ENCODE measurements at regions not wholly inside any gene's neighbourhood (a gene's known extent, or its start where the extent isn't known, plus 50 kb on each side); places are given as distances from the start of the nearest gene placed in this dataset.
"Not testable (repeated sequence)": the region's sequence is repeated elsewhere in the genome, so short reads cannot be mapped to it uniquely, and the experiment has no call there.

DNA sequence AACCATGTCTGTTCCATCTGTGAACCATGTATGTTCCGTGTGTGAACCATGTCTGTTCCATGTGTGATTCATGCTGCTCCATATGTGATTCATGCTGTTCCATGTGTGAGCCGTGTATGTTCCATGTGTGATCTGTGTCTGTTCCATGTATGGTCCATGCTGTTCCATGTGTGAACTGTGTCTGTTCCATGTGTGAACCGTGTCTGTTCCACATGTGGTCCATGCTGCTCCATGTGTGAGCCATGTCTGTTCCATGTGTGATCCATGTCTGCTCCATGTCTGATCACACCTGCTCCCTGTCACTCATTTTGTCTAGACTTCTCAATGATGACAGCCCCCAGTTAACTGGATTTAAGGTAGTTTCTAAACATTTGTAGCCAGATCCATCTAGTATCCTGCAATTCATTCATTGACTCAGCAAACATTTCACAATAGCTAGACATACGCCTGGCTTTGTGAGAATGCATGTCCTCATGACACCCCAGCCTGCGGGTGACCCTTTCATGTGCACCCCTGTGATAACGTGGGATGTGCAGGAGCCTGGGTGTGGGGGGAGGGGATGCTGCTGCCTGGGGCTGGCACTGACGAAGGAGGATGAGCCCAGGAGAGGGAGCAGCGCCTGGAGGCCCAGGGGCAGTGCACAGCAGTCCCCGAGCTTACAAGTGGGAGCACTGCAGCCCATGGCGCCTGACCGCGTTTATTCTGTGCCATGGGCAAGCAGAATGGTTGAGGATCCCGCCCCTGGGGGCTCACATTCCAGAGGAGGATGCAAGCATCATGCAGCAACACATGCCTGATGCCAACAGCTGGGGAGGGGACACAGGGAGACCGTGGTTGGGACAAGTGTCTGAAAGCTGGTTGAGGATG is 74.1 kb upstream of the METTL9 start:
- not testable (repeated sequence) for H3K4me3 ChIP-seq (ENCODE audit: low read length in 2 of 2); H3K9me3 ChIP-seq (ENCODE audit: control insufficient read depth in 2 of 2, low read length in 2 of 2); H3K9ac ChIP-seq (ENCODE audit: low read depth in 1 of 2, low read length in 2 of 2); H3K4me1 ChIP-seq (ENCODE audit: control insufficient read depth in 2 of 2, insufficient read depth in 2 of 2, low read length in 2 of 2); H3K27me3 ChIP-seq (ENCODE audit: control insufficient read depth in 2 of 2, insufficient read depth in 2 of 2, low read length in 2 of 2); H3K36me3 ChIP-seq (ENCODE audit: control insufficient read depth in 2 of 2, insufficient read depth in 2 of 2, low read length in 2 of 2); H3K27ac ChIP-seq (ENCODE audit: low read depth in 2 of 2, low read length in 2 of 2)

DNA sequence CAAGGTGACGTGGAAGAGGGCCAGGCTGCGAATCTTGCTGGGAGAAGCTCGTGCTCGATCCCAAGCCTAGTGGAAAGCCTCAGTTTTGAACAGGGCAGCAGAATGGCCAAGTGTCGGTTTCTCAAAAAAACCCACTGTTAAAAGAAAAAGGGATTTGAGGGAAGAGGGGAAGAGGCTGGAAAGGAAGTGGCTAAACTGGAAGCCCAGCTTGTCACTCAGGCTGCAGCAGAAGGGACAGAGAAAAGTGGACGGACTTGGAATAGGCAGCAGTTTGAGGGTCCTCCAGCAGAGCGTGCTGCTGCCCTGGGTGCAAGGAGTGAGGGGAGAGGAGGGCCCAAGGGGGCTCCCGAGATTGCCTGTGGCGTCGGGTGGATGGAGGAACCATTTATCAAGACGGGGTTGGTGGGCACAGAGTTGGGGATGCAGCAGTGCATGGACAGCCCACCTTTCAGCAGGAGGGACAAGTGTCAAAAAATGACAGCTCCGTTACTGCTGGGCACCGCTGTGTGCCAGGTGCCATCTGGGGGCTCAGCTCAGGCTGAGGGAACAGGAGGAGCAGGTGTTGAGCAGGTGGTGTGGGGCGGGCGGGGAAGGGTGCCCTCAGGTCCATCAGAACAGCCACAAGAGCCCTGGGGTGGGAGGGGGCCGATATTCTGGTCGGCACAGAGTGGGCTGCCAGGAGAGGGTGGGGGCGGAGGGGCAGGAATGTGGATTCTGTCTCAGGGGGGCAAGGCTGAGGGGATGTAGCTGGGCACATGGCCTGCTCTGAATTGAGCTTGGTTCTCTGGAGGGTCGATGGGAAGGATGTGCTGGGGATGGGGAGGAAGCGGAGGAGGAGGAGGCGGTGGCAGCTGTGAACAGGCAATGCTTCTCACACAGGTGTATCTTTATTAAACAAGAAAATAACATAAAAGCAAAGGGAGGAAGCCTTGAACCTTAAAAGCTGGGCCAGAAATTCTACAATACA is 73.1 kb upstream of the METTL9 start:
- H3K4me1 ChIP-seq (ENCODE audit: control insufficient read depth in 2 of 2, insufficient read depth in 2 of 2, low read length in 2 of 2); H3K4me3 ChIP-seq (ENCODE audit: low read length in 2 of 2); H3K27ac ChIP-seq (ENCODE audit: low read depth in 2 of 2, low read length in 2 of 2); H3K27me3 ChIP-seq (ENCODE audit: control insufficient read depth in 2 of 2, insufficient read depth in 2 of 2, low read length in 2 of 2); H3K9me3 ChIP-seq (ENCODE audit: control insufficient read depth in 2 of 2, low read length in 2 of 2); H3K9ac ChIP-seq (ENCODE audit: low read depth in 1 of 2, low read length in 2 of 2); H3K36me3 ChIP-seq (ENCODE audit: control insufficient read depth in 2 of 2, insufficient read depth in 2 of 2, low read length in 2 of 2): not testable (repeated sequence)

DNA sequence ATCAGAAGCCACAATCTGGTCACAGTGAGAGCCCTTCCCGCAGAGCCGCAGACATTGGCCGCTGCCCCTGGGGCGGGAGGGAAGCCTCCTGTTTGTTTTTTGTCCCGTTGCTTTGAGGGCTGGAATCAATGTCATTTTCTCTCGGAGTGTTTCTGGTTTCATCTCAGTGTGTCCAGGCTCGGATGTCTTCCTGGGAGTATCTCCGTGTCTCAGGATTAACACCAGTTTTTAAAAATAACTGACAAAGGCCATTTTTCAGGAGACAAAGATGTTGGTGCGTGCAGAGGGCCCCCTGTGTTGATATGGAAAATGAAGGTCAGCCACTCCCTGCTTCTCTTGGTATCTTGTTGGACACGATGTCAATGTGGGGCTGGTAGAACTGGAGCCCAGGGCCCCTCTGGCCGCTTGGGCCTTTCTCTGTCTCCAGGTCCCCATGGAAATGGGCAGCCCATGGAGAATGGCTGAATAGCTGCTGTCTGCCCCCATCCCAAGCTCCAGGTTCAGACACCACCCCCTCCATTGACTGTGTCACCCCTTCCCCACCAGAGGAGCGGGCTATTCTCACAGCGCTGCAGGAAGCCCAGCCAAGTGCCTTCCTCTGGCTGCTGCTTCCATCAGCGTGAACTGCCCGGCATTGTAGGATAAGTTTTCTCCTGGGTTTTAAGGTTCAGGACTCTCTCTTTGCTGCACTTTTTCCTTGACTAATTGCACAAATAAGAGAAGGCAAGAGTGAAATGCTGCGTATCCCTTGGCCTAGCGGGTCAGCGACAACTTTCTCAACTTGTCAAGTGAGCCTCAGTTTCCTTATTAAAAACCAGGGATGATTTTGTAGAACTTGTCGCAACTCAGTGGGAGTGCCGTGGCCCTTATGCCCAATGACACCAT is 72.2 kb upstream of the METTL9 start:
- Histone ChIP-seq H3K27ac (ENCODE audit: low read depth in 2 of 2, low read length in 2 of 2) (no peak overlapping the region), H3K4me1 (ENCODE audit: control insufficient read depth in 2 of 2, insufficient read depth in 2 of 2, low read length in 2 of 2) (no peaks in the 10 kb centered on the region), H3K4me3 (ENCODE audit: low read length in 2 of 2) (no peak overlapping the region), H3K27me3 (ENCODE audit: control insufficient read depth in 2 of 2, insufficient read depth in 2 of 2, low read length in 2 of 2) (no peaks in the 10 kb centered on the region), H3K9ac (ENCODE audit: low read depth in 1 of 2, low read length in 2 of 2) (no peak overlapping the region), H3K36me3 (ENCODE audit: control insufficient read depth in 2 of 2, insufficient read depth in 2 of 2, low read length in 2 of 2) (no peaks in the 10 kb centered on the region), H3K9me3 (ENCODE audit: control insufficient read depth in 2 of 2, low read length in 2 of 2) (no peaks in the 10 kb centered on the region)

DNA sequence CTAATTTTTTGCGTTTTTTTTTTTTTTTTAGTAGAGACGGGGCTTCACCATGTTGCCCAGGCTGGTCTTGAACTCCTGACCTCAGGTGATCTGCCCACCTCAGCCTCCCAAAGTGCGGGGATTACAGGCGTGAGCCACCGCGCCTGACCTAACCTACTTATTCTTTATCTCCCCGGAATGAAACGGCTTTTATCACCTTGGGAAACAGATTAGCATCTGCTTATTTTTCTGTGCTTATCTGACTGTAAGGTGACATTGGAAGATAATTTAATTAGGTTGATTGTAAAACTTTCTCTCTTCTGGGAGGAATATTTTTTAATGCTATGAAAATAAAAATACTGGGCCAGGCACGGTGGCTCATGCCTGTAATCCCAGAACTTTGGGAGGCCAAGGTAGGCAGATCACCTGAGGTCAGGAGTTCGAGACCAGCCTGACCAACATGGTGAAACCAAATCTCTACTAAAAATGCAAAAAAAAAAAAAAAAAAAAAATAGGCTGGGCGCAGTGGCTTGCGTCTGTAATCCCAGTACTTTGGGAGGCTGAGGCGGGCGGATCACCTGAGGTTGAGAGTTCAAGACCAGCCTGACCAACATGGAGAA is 70.2 kb upstream of the METTL9 start:
- not testable (repeated sequence) for H3K9me3 ChIP-seq (ENCODE audit: control insufficient read depth in 2 of 2, low read length in 2 of 2); H3K4me1 ChIP-seq (ENCODE audit: control insufficient read depth in 2 of 2, insufficient read depth in 2 of 2, low read length in 2 of 2); H3K4me3 ChIP-seq (ENCODE audit: low read length in 2 of 2); H3K9ac ChIP-seq (ENCODE audit: low read depth in 1 of 2, low read length in 2 of 2); H3K27ac ChIP-seq (ENCODE audit: low read depth in 2 of 2, low read length in 2 of 2); H3K36me3 ChIP-seq (ENCODE audit: control insufficient read depth in 2 of 2, insufficient read depth in 2 of 2, low read length in 2 of 2); H3K27me3 ChIP-seq (ENCODE audit: control insufficient read depth in 2 of 2, insufficient read depth in 2 of 2, low read length in 2 of 2)

DNA sequence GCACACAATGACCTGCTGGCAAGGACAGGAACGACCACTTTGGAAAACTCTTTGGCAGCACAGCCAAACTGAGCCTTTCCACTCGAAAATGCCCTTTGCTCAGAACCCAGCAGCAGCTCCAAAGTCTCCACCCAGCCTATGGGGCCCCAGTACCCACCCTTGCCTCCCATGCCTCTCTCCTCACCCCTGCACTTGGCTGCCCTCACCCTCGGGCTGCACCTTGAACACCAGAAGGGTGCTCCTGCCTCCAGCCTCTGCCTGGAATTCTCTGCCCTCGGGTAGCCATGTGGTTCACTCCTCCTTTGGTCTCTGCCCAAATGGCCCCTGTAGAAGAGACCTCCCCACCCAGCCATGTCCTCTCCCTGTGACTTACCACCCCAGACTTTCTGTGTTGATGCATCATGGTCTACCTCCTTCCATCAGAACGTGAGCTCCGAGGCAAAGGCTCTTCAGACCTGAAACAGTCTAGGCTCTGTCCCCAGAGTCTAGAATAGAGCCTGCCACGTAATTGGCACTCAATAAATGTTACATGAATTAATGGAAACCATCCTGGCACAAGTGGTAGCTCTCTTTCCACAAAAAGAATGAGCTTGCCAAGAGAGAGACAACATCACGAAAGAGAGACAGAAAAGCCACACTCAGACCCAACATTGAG is 68.5 kb upstream of the METTL9 start:
- H3K9me3 ChIP-seq (ENCODE audit: control insufficient read depth in 2 of 2, low read length in 2 of 2); H3K27ac ChIP-seq (ENCODE audit: low read depth in 2 of 2, low read length in 2 of 2); H3K27me3 ChIP-seq (ENCODE audit: control insufficient read depth in 2 of 2, insufficient read depth in 2 of 2, low read length in 2 of 2); H3K4me1 ChIP-seq (ENCODE audit: control insufficient read depth in 2 of 2, insufficient read depth in 2 of 2, low read length in 2 of 2); H3K4me3 ChIP-seq (ENCODE audit: low read length in 2 of 2); H3K9ac ChIP-seq (ENCODE audit: low read depth in 1 of 2, low read length in 2 of 2); H3K36me3 ChIP-seq (ENCODE audit: control insufficient read depth in 2 of 2, insufficient read depth in 2 of 2, low read length in 2 of 2): not testable (repeated sequence)

DNA sequence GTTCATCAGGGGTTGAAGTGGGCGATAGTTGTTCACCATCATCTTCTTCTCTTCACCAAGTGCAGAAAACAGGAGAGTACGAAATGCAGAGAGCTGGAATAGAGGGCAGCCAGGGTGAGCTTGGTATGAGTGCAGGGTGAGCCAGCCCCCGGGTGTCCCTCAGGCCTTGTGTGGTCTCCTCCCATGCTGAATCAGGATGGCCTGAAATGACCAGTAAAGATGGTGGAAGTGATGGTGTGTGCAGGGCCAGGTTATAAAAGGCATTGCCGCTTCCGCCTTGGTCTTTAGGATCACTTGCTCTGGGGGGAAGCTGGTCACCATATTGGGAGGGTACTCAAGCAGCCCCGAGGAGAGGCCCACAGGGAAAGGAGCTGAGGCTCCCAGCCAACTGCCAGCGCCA is 66.4 kb upstream of the METTL9 start:
- H3K9ac ChIP-seq (ENCODE audit: low read depth in 1 of 2, low read length in 2 of 2); H3K27me3 ChIP-seq (ENCODE audit: control insufficient read depth in 2 of 2, insufficient read depth in 2 of 2, low read length in 2 of 2); H3K36me3 ChIP-seq (ENCODE audit: control insufficient read depth in 2 of 2, insufficient read depth in 2 of 2, low read length in 2 of 2); H3K4me3 ChIP-seq (ENCODE audit: low read length in 2 of 2); H3K9me3 ChIP-seq (ENCODE audit: control insufficient read depth in 2 of 2, low read length in 2 of 2); H3K27ac ChIP-seq (ENCODE audit: low read depth in 2 of 2, low read length in 2 of 2); H3K4me1 ChIP-seq (ENCODE audit: control insufficient read depth in 2 of 2, insufficient read depth in 2 of 2, low read length in 2 of 2): not testable (repeated sequence)

DNA sequence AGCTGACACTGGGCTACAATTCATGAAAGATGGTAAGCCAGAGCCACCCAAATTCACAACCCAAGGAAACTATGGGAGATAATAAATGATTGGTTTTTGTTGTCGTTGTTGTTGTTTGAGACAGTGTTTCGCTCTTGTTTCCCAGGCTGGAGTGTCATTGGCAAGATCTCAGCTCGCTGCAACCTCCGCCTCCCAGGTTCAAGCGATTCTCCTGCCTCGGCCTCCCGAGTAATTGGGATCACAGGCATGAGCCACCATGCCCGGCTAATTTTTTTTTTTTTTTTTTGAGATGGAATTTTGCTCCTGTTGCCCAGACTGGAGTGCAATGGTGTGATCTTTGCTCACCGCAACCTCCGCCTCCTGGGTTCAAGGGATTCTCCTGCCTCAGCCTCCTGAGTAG is 65.9 kb upstream of the METTL9 start:
- H3K9me3 ChIP-seq (ENCODE audit: control insufficient read depth in 2 of 2, low read length in 2 of 2); H3K36me3 ChIP-seq (ENCODE audit: control insufficient read depth in 2 of 2, insufficient read depth in 2 of 2, low read length in 2 of 2); H3K9ac ChIP-seq (ENCODE audit: low read depth in 1 of 2, low read length in 2 of 2); H3K4me3 ChIP-seq (ENCODE audit: low read length in 2 of 2); H3K27me3 ChIP-seq (ENCODE audit: control insufficient read depth in 2 of 2, insufficient read depth in 2 of 2, low read length in 2 of 2); H3K4me1 ChIP-seq (ENCODE audit: control insufficient read depth in 2 of 2, insufficient read depth in 2 of 2, low read length in 2 of 2); H3K27ac ChIP-seq (ENCODE audit: low read depth in 2 of 2, low read length in 2 of 2): not testable (repeated sequence)

DNA sequence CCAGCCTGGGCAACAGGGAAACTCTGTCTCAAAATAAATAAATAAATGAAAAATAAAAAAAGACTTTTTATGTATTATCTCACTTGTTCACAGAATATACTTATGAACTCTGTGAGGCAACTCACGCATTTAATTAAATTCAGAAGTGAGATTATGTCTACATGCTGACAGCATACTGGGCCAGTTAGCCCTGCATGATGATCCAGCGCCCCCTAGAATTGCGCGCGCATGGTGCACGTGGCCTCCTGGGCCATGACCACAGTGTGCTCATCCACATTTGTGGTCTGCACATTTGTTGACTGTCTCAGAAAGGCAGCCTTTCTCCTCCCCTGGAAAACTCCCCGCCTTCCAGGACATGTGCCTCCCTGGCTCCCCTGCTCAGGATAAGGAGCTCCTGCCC is 64.8 kb upstream of the METTL9 start:
- H3K36me3 ChIP-seq (ENCODE audit: control insufficient read depth in 2 of 2, insufficient read depth in 2 of 2, low read length in 2 of 2); H3K27ac ChIP-seq (ENCODE audit: low read depth in 2 of 2, low read length in 2 of 2): not testable (repeated sequence)

DNA sequence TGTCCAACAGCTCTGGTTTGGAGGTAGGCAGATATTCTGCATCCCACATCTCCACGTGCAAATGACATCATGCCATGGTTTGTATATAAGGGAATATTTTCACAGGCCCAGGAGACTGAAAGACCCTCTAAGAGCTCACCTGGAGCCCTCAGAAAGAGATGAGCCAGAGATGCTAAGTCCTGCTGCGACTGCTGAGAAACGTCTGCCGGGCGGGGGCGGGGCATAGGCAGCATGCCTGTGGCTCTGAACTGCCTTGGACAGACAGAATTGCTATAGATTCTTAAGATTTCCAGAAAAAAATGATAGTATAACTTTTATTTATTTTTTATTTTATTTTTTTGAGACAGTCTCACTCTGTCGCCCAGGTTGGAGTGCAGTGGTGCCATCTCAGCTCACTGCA is 64.2 kb upstream of the METTL9 start:
- not testable (repeated sequence) for H3K27me3 ChIP-seq (ENCODE audit: control insufficient read depth in 2 of 2, insufficient read depth in 2 of 2, low read length in 2 of 2); H3K4me1 ChIP-seq (ENCODE audit: control insufficient read depth in 2 of 2, insufficient read depth in 2 of 2, low read length in 2 of 2); H3K36me3 ChIP-seq (ENCODE audit: control insufficient read depth in 2 of 2, insufficient read depth in 2 of 2, low read length in 2 of 2); H3K9me3 ChIP-seq (ENCODE audit: control insufficient read depth in 2 of 2, low read length in 2 of 2); H3K4me3 ChIP-seq (ENCODE audit: low read length in 2 of 2); H3K27ac ChIP-seq (ENCODE audit: low read depth in 2 of 2, low read length in 2 of 2); H3K9ac ChIP-seq (ENCODE audit: low read depth in 1 of 2, low read length in 2 of 2)

More for the DNA sequence above, 64.8 kb upstream of the METTL9 start:
- H3K9ac ChIP-seq (ENCODE audit: low read depth in 1 of 2, low read length in 2 of 2); H3K4me1 ChIP-seq (ENCODE audit: control insufficient read depth in 2 of 2, insufficient read depth in 2 of 2, low read length in 2 of 2); H3K9me3 ChIP-seq (ENCODE audit: control insufficient read depth in 2 of 2, low read length in 2 of 2); H3K4me3 ChIP-seq (ENCODE audit: low read length in 2 of 2); H3K27me3 ChIP-seq (ENCODE audit: control insufficient read depth in 2 of 2, insufficient read depth in 2 of 2, low read length in 2 of 2): not testable (repeated sequence)

All from mucosa of rectum (tissue), 2 donors.